Activated naive CD8-positive, alpha-beta T cell treated with anti-CD3 and anti-CD28 coated beads, Interleukin-2, amount 50 U/mL, for 24 hours (primary cell): ENCODE measurements at regions not wholly inside any gene's neighbourhood (a gene's known extent, or its start where the extent isn't known, plus 50 kb on each side); places are given as distances from the start of the nearest gene placed in this dataset.
A peak's percentile ranks its signal among the peaks of the same experiment; 100 is the strongest.
"Not testable (repeated sequence)": the region's sequence is repeated elsewhere in the genome, so short reads cannot be mapped to it uniquely, and the experiment has no call there.

Experiments
- ATAC-seq: fragments of 150-1000 bp; cut with Tn5 transposase; one replicate; pipeline ENCODE4 v1.10.0; 2021
- DNase-seq: peaks from one replicate; pipeline ENCODE4 v3.0.0; 2021
- H3K27ac Mint-ChIP-seq: one replicate; pipeline ENCODE4 v1.8.0; 2021; ENCODE audit warnings: mild to moderate bottlenecking, mixed read lengths
- H3K27me3 Mint-ChIP-seq: one replicate; pipeline ENCODE4 v1.8.0; 2021; ENCODE audit warnings: mixed read lengths
- H3K36me3 Mint-ChIP-seq: one replicate; pipeline ENCODE4 v1.8.0; 2021; ENCODE audit warnings: low read depth, mixed read lengths
- H3K4me1 Mint-ChIP-seq: one replicate; pipeline ENCODE4 v1.8.0; 2021; ENCODE audit warnings: mixed read lengths
- H3K4me3 Mint-ChIP-seq: one replicate; pipeline ENCODE4 v1.8.0; 2021; ENCODE audit warnings: mild to moderate bottlenecking, moderate library complexity, mixed read lengths
- H3K9me3 Mint-ChIP-seq: one replicate; pipeline ENCODE4 v1.8.0; 2021; ENCODE audit warnings: mixed read lengths

- not testable (repeated sequence) for H3K4me1 Mint-ChIP-seq, H3K36me3 Mint-ChIP-seq, H3K9me3 Mint-ChIP-seq, H3K4me3 Mint-ChIP-seq, H3K27ac Mint-ChIP-seq, H3K27me3 Mint-ChIP-seq, DNase-seq, ATAC-seq
Observed at GRCh38 chr2:111447482-111447881, 326.8 kb downstream of the BCL2L11 start.

GRCh38 chr2:111448796-111449195, 328.1 kb downstream of the BCL2L11 start:
- DNase-seq, H3K36me3 Mint-ChIP-seq, H3K4me3 Mint-ChIP-seq, H3K27ac Mint-ChIP-seq, H3K27me3 Mint-ChIP-seq, H3K4me1 Mint-ChIP-seq, ATAC-seq, H3K9me3 Mint-ChIP-seq: not testable (repeated sequence)

- H3K27me3 Mint-ChIP-seq, H3K9me3 Mint-ChIP-seq, DNase-seq, H3K4me3 Mint-ChIP-seq, H3K27ac Mint-ChIP-seq, H3K4me1 Mint-ChIP-seq, H3K36me3 Mint-ChIP-seq: not testable (repeated sequence)
- ATAC-seq = peak; percentile 76
Observed at GRCh38 chr2:111450526-111450925, 329.8 kb downstream of the BCL2L11 start.

GRCh38 chr2:111451692-111452199, 331.0 kb downstream of the BCL2L11 start:
- ATAC-seq, H3K36me3 Mint-ChIP-seq, H3K27me3 Mint-ChIP-seq, DNase-seq, H3K4me1 Mint-ChIP-seq, H3K9me3 Mint-ChIP-seq: not testable (repeated sequence)
- Mint-ChIP-seq H3K4me3 (peak overlapping the region; percentile 32), H3K27ac (peak overlapping the region; percentile 77)

GRCh38 chr2:111452208-111452607, 331.5 kb downstream of the BCL2L11 start:
- H3K36me3 Mint-ChIP-seq, H3K9me3 Mint-ChIP-seq, DNase-seq, H3K27me3 Mint-ChIP-seq, H3K4me1 Mint-ChIP-seq: not testable (repeated sequence)
- Mint-ChIP-seq H3K27ac (peak overlapping the region; percentile 77), H3K4me3 (peak overlapping the region; percentile 32)
- ATAC-seq = peak; percentile 75

GRCh38 chr2:111453308-111453707, 332.6 kb downstream of the BCL2L11 start:
- not testable (repeated sequence) for ATAC-seq, H3K4me1 Mint-ChIP-seq, H3K36me3 Mint-ChIP-seq, H3K27me3 Mint-ChIP-seq, H3K27ac Mint-ChIP-seq, H3K4me3 Mint-ChIP-seq, DNase-seq, H3K9me3 Mint-ChIP-seq

- H3K36me3 Mint-ChIP-seq, ATAC-seq: not testable (repeated sequence)
Observed at GRCh38 chr2:111453816-111454215, 333.1 kb downstream of the BCL2L11 start.

GRCh38 chr2:111454404-111454803, 333.7 kb downstream of the BCL2L11 start:
- not testable (repeated sequence) for H3K9me3 Mint-ChIP-seq, H3K4me1 Mint-ChIP-seq, H3K36me3 Mint-ChIP-seq, H3K27ac Mint-ChIP-seq, H3K27me3 Mint-ChIP-seq, DNase-seq, H3K4me3 Mint-ChIP-seq
- peak; percentile 82 for ATAC-seq

More at GRCh38 chr2:111453816-111454215, 333.1 kb downstream of the BCL2L11 start:
- not testable (repeated sequence) for DNase-seq, H3K27me3 Mint-ChIP-seq, H3K27ac Mint-ChIP-seq, H3K4me1 Mint-ChIP-seq, H3K4me3 Mint-ChIP-seq, H3K9me3 Mint-ChIP-seq

- ATAC-seq, DNase-seq, H3K4me1 Mint-ChIP-seq, H3K27me3 Mint-ChIP-seq, H3K36me3 Mint-ChIP-seq, H3K27ac Mint-ChIP-seq, H3K4me3 Mint-ChIP-seq, H3K9me3 Mint-ChIP-seq: not testable (repeated sequence)
Observed at GRCh38 chr2:111455016-111456015, 334.6 kb downstream of the BCL2L11 start.

- not testable (repeated sequence) for DNase-seq, H3K36me3 Mint-ChIP-seq, H3K9me3 Mint-ChIP-seq, H3K4me3 Mint-ChIP-seq, H3K27ac Mint-ChIP-seq, ATAC-seq, H3K4me1 Mint-ChIP-seq, H3K27me3 Mint-ChIP-seq
Observed at GRCh38 chr2:111457191-111457590, 336.5 kb downstream of the BCL2L11 start.

GRCh38 chr2:111460901-111461300, 340.2 kb downstream of the BCL2L11 start:
- H3K4me3 Mint-ChIP-seq, DNase-seq, H3K9me3 Mint-ChIP-seq, H3K27ac Mint-ChIP-seq, H3K36me3 Mint-ChIP-seq, ATAC-seq, H3K27me3 Mint-ChIP-seq: not testable (repeated sequence)
- H3K4me1 Mint-ChIP-seq = peaks cover 23% of the 10 kb centered on the region

GRCh38 chr2:111461831-111462230, 341.1 kb downstream of the BCL2L11 start:
- H3K9me3 Mint-ChIP-seq, H3K36me3 Mint-ChIP-seq, H3K27ac Mint-ChIP-seq, H3K4me3 Mint-ChIP-seq, DNase-seq, ATAC-seq, H3K27me3 Mint-ChIP-seq: not testable (repeated sequence)
- peaks cover 26% of the 10 kb centered on the region for H3K4me1 Mint-ChIP-seq

- not testable (repeated sequence) for DNase-seq, H3K9me3 Mint-ChIP-seq, H3K27me3 Mint-ChIP-seq, H3K4me3 Mint-ChIP-seq, H3K27ac Mint-ChIP-seq, H3K36me3 Mint-ChIP-seq, ATAC-seq
- H3K4me1 Mint-ChIP-seq = peaks cover 28% of the 10 kb centered on the region
Observed at GRCh38 chr2:111462572-111462971, 341.9 kb downstream of the BCL2L11 start.

- H3K36me3 Mint-ChIP-seq, DNase-seq, H3K9me3 Mint-ChIP-seq, H3K27me3 Mint-ChIP-seq: not testable (repeated sequence)
- H3K4me1 Mint-ChIP-seq = peaks cover 28% of the 10 kb centered on the region
- ATAC-seq = peak; percentile 58
- peak overlapping the region; percentile 70 for H3K27ac Mint-ChIP-seq
- H3K4me3 Mint-ChIP-seq = peak overlapping the region; percentile 8
Observed at GRCh38 chr2:111463238-111463848, 342.6 kb downstream of the BCL2L11 start.

- peak; percentile 77 for ATAC-seq
- peaks cover 28% of the 10 kb centered on the region for H3K4me1 Mint-ChIP-seq
- H3K27me3 Mint-ChIP-seq, H3K4me3 Mint-ChIP-seq, H3K27ac Mint-ChIP-seq, DNase-seq, H3K9me3 Mint-ChIP-seq, H3K36me3 Mint-ChIP-seq: not testable (repeated sequence)
Observed at GRCh38 chr2:111463956-111464355, 343.2 kb downstream of the BCL2L11 start.
